A549 (cell line): ENCODE measurements at regions not wholly inside any gene's neighbourhood (a gene's known extent, or its start where the extent isn't known, plus 50 kb on each side); places are given as distances from the start of the nearest gene placed in this dataset.

ENCODE experiments used
- ATAC-seq, 2 experiments: fragments of 200-7000 bp in 1 of 2; fragments of >200 bp in 1 of 2; cut with Nextera tagmentation in 1 of 2; cut with Tn5 transposase in 1 of 2; 3 replicates each; pipeline versions ENCODE4 v1.8.0 to v1.9.1; 2018 to 2020; ENCODE audit warnings: mild to moderate bottlenecking in 1 of 2, moderate library complexity in 1 of 2
- CTCF ChIA-PET: fragments of 300-600 bp; sonication (Branson Sonifier 250); formaldehyde crosslinking; extraction: SDS; loops from one replicate; lab custom pipeline; 2021; ENCODE audit warnings: antibody characterized with exemption, inconsistent platforms; lab: Yijun Ruan, JAX
- POLR2A ChIA-PET: fragments of 350-600 bp; formaldehyde crosslinking; extraction: SDS; loops from one replicate; lab custom pipeline; 2021; ENCODE audit warnings: antibody characterized with exemption, inconsistent platforms; lab: Yijun Ruan, JAX
- DNase-seq, 2 experiments: peaks; one replicate each; pipeline versions ENCODE4 v3.0.0 to v3.0.0-alpha.2; 2011 to 2016; ENCODE audit warnings: low read depth in 1 of 2, low spot score in 1 of 2
- FAIRE-seq: peaks from 2 replicates; lab custom pipeline; 2011; peaks lifted over from hg19 to GRCh38; lab: Jason Lieb, UNC
- H3K27ac ChIP-seq, 2 experiments: fragments of >200 bp; sonication (Bioruptor Twin); formaldehyde crosslinking; 3 replicates each; pipeline ENCODE4 v1.5.1; 2016 to 2017
- H3K4me1 ChIP-seq: fragments of >200 bp; sonication (Bioruptor Twin); formaldehyde crosslinking; 3 replicates; pipeline ENCODE4 v1.6.1; 2016
- H3K4me2 ChIP-seq: fragments of >200 bp; sonication (Bioruptor Twin); formaldehyde crosslinking; 3 replicates; pipeline ENCODE4 v1.6.1; 2016
- H3K4me3 ChIP-seq: fragments of >200 bp; sonication (Bioruptor Twin); formaldehyde crosslinking; 3 replicates; pipeline ENCODE4 v1.5.1; 2016
- H3K9me3 ChIP-seq: fragments of >200 bp; sonication (Bioruptor Twin); formaldehyde crosslinking; 3 replicates; pipeline ENCODE4 v1.6.1; 2016
- CHD4 ChIP-seq: fragments of 200-600 bp; sonication (generic); IDR thresholded peaks from 2 replicates; pipeline ENCODE4 v1.6.1; 2016; ENCODE audit warnings: antibody characterized with exemption, mild to moderate bottlenecking, borderline replicate concordance
- E2F6 ChIP-seq: IDR thresholded peaks from 2 replicates; pipeline ENCODE4 v1.6.1; 2012; ENCODE audit warnings: low read depth, borderline replicate concordance
- FOSB ChIP-seq: fragments of 250-450 bp; sonication (Bioruptor Pico); IDR thresholded peaks from 2 replicates; pipeline ENCODE4 v1.5.0; 2020; ENCODE audit warnings: mild to moderate bottlenecking, moderate library complexity
- FOSL2 ChIP-seq, 2 experiments: fragments of 450-650 bp in 1 of 2; fragments of >200 bp in 1 of 2; sonication (Bioruptor Twin) in 1 of 2; formaldehyde crosslinking; IDR thresholded peaks; 2 replicates each; pipeline versions ENCODE4 v1.5.0 to v1.6.1; 2016 to 2020; ENCODE audit warnings: mild to moderate bottlenecking in 1 of 2, moderate library complexity in 1 of 2
- FOXS1 ChIP-seq: fragments of 250-450 bp; sonication (Bioruptor Pico); IDR thresholded peaks from 2 replicates; pipeline ENCODE4 v1.5.0; 2020; ENCODE audit warnings: mild to moderate bottlenecking, moderate library complexity
- HDAC2 ChIP-seq: fragments of 200-600 bp; sonication (generic); IDR thresholded peaks from 2 replicates; pipeline ENCODE4 v1.6.1; 2016
- HEYL ChIP-seq: fragments of 250-450 bp; sonication (Bioruptor Pico); IDR thresholded peaks from 2 replicates; pipeline ENCODE4 v1.8.0; 2021; ENCODE audit warnings: mild to moderate bottlenecking, moderate library complexity
- HOXA7 ChIP-seq: fragments of 250-450 bp; sonication (Bioruptor Pico); IDR thresholded peaks from 2 replicates; pipeline ENCODE4 v1.5.0; 2020; ENCODE audit warnings: mild to moderate bottlenecking, moderate library complexity
- HOXB13 ChIP-seq: fragments of 250-450 bp; sonication (Bioruptor Pico); IDR thresholded peaks from 2 replicates; pipeline ENCODE4 v1.5.0; 2020; ENCODE audit warnings: low read depth, mild to moderate bottlenecking, moderate library complexity
- KDM1A ChIP-seq: fragments of 200-600 bp; sonication (generic); IDR thresholded peaks from 2 replicates; pipeline ENCODE4 v1.6.1; 2016; ENCODE audit warnings: low read depth, mild to moderate bottlenecking
- NPAS2 ChIP-seq: fragments of 250-450 bp; sonication (Bioruptor Pico); IDR thresholded peaks from 2 replicates; pipeline ENCODE4 v1.8.0; 2022; ENCODE audit warnings: mild to moderate bottlenecking, moderate library complexity, borderline replicate concordance
- PHF8 ChIP-seq: fragments of 200-600 bp; sonication (generic); IDR thresholded peaks from 2 replicates; pipeline ENCODE4 v1.6.1; 2016; ENCODE audit warnings: low read depth, mild to moderate bottlenecking, antibody characterized with exemption, moderate library complexity, borderline replicate concordance
- POLR2A ChIP-seq: IDR thresholded peaks from 2 replicates; pipeline ENCODE4 v1.6.1; 2012; ENCODE audit warnings: mild to moderate bottlenecking, low read length
- POLR2AphosphoS2 ChIP-seq: conservative IDR thresholded peaks from 2 replicates; pipeline ENCODE4 v1.6.1; 2012; ENCODE audit warnings: low read length, improper control_type of control experiment, inconsistent platforms
- RARB ChIP-seq: fragments of 250-450 bp; sonication (Bioruptor Pico); IDR thresholded peaks from 2 replicates; pipeline ENCODE4 v1.8.0; 2021; ENCODE audit warnings: mild to moderate bottlenecking, moderate library complexity
- RCOR1 ChIP-seq: fragments of 150-350 bp; IDR thresholded peaks from 2 replicates; pipeline ENCODE4 v1.6.1; 2014; ENCODE audit warnings: antibody characterized with exemption, low read length, low read depth
- RFX5 ChIP-seq: fragments of 450-650 bp; IDR thresholded peaks from 2 replicates; pipeline ENCODE4 v1.7.1; 2014; ENCODE audit warnings: antibody characterized with exemption, mild to moderate bottlenecking, moderate library complexity
- RNF2 ChIP-seq: fragments of 200-600 bp; sonication (generic); IDR thresholded peaks from 2 replicates; pipeline ENCODE4 v1.6.1; 2016; ENCODE audit warnings: low read depth, mild to moderate bottlenecking, antibody characterized with exemption, moderate library complexity, borderline replicate concordance
- TFCP2L1 ChIP-seq: fragments of 250-450 bp; sonication (Bioruptor Pico); IDR thresholded peaks from 2 replicates; pipeline ENCODE4 v1.5.0; 2021; ENCODE audit warnings: mild to moderate bottlenecking
- USF2 ChIP-seq: fragments of 450-650 bp; IDR thresholded peaks from 2 replicates; pipeline ENCODE4 v1.6.1; 2014; ENCODE audit warnings: antibody characterized with exemption
- ZSCAN20 ChIP-seq: fragments of 250-450 bp; sonication (Bioruptor Pico); IDR thresholded peaks from 2 replicates; pipeline ENCODE4 v1.8.0; 2022; ENCODE audit warnings: mild to moderate bottlenecking, moderate library complexity
- WGBS: methylation state at CpG from one replicate; pipeline ENCODE4 v1.1.6; 2017; ENCODE audit errors: missing lambda C conversion rate; 5-methylcytosine and 5-hydroxymethylcytosine counted together
- TF ChIP-seq, protein P1 (sequence below): fragments of 200-600 bp; sonication (generic); IDR thresholded peaks from 2 replicates; pipeline ENCODE4 v1.6.1; 2016; ENCODE audit warnings: antibody characterized with exemption, mild to moderate bottlenecking, moderate library complexity
- TF ChIP-seq, protein P2 (sequence below): fragments of 250-450 bp; sonication (Bioruptor Pico); IDR thresholded peaks from 2 replicates; pipeline ENCODE4 v1.5.0; 2021; ENCODE audit warnings: mild to moderate bottlenecking, moderate library complexity, borderline replicate concordance

DNA sequence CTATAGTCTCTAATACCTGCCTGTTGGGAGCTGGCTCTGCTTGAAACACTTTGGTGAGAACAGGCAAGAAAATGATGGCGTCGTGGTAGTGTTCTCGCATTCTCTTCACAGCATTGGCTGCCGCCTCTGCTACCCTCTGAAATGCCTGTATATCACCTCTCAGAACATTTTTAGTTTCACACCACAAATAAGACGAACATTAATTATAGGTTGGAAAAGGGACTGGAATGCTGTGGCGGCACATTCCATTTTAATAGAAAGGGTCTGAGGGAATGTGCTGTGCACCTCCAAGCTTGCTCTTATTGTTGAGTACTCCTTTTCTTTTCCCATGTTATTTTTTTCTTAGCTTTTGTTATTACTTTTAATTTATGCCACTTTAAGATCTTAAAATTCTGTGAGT is 134.6 kb upstream of the HMHB1 start:
- ChIA-PET POLR2A (no interaction called here), CTCF (interaction anchor here (0.9 to 1.1 kb wide), 2 partner anchors 32 to 148 kb away, joined by 3 read pairs; no protein-coding TSS in a partner anchor)

DNA sequence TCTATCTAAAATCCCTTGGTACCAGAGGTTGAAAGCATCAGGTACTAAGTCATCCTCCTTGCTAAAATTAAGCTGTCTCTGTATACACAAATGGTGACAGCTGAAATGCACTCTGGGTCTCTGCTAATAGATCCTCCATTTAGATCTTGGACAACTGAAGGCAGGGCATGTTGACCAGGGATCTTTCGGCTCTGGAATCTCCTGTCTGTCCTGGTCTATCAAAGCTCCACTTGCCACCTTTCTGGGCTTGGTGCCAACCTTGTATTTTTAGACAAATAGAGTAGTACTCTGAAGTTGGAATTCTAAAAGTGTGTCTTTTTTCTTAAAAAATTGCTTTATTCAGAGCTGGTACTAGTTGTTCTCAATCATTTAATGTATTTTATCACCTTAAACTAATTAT is 135.2 kb upstream of the HMHB1 start:
- Histone ChIP-seq H3K4me2 (0 out of 3 replicates have a peak overlapping the region, but pooled peaks have one; percentile 16), H3K9me3 (no peaks in the 10 kb centered on the region), H3K4me3 (no peak overlapping the region), H3K4me1 (peaks cover 74% of the 10 kb centered on the region), H3K27ac (0 out of 6 replicates have a peak overlapping the region, but pooled peaks of 1 of the 2 experiments have one; percentile 13)
- POLR2A ChIA-PET: no interaction called here
- ATAC-seq: no peak
- CTCF ChIA-PET: interaction anchor here (0.9 to 1.1 kb wide), 2 partner anchors 32 to 148 kb away, joined by 3 read pairs; no protein-coding TSS in a partner anchor
- FAIRE-seq: no peak
- TF ChIP-seq HOXA7 (CRISPR knock-in tag) (no peak), E2F6 (no peak), PHF8 (no peak), CHD4 (no peak)
- TF ChIP-seq, protein P1, sequence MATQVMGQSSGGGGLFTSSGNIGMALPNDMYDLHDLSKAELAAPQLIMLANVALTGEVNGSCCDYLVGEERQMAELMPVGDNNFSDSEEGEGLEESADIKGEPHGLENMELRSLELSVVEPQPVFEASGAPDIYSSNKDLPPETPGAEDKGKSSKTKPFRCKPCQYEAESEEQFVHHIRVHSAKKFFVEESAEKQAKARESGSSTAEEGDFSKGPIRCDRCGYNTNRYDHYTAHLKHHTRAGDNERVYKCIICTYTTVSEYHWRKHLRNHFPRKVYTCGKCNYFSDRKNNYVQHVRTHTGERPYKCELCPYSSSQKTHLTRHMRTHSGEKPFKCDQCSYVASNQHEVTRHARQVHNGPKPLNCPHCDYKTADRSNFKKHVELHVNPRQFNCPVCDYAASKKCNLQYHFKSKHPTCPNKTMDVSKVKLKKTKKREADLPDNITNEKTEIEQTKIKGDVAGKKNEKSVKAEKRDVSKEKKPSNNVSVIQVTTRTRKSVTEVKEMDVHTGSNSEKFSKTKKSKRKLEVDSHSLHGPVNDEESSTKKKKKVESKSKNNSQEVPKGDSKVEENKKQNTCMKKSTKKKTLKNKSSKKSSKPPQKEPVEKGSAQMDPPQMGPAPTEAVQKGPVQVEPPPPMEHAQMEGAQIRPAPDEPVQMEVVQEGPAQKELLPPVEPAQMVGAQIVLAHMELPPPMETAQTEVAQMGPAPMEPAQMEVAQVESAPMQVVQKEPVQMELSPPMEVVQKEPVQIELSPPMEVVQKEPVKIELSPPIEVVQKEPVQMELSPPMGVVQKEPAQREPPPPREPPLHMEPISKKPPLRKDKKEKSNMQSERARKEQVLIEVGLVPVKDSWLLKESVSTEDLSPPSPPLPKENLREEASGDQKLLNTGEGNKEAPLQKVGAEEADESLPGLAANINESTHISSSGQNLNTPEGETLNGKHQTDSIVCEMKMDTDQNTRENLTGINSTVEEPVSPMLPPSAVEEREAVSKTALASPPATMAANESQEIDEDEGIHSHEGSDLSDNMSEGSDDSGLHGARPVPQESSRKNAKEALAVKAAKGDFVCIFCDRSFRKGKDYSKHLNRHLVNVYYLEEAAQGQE: no peak
- WGBS: 76% methylated on average over 1 of the region's 1 CpG
- no peak for DNase-seq

More for the DNA sequence above, 134.6 kb upstream of the HMHB1 start:
- no peak overlapping the region for H3K4me3 ChIP-seq
- FAIRE-seq: no peak
- DNase-seq: no peak
- 0 out of 3 replicates have a peak overlapping the region, but pooled peaks have one; percentile 16 for H3K4me2 ChIP-seq
- no peak for TF ChIP-seq RFX5
- TF ChIP-seq FOSL2 (IDR thresholded peaks at IDR 0.05): no peak
- no peak for TF ChIP-seq FOSL2 (CRISPR knock-in tag; IDR thresholded peaks at IDR 0.05)
- no peak for TF ChIP-seq RARB (CRISPR knock-in tag)
- no peak for TF ChIP-seq FOXS1 (CRISPR knock-in tag)
- no peaks in the 10 kb centered on the region for H3K9me3 ChIP-seq
- H3K4me1 ChIP-seq: peaks cover 74% of the 10 kb centered on the region
- H3K27ac ChIP-seq: 0 out of 6 replicates have a peak overlapping the region, but pooled peaks of 1 of the 2 experiments have one; percentile 21
- WGBS: 97% methylated on average over 6 of the region's 6 CpGs
- ATAC-seq: no peak

- ChIA-PET CTCF (interaction anchor here (1.2 to 1.7 kb wide), 2 partner anchors 10 to 11 kb away, joined by 5 to 9 read pairs; no protein-coding TSS in a partner anchor), POLR2A (no interaction called here)
- Histone ChIP-seq H3K4me3 (no peak overlapping the region), H3K4me2 (peak overlapping the region; percentile 73), H3K9me3 (peaks cover 6% of the 10 kb centered on the region; the same call in 1 of the 3 replicates), H3K27ac (peak overlapping the region; percentile 71 to 74), H3K4me1 (peaks cover 54% of the 10 kb centered on the region)
- FAIRE-seq: no peak
- peak in 1 of 2 experiments; percentile 33 for DNase-seq
- 10% methylated on average over 2 of the region's 2 CpGs for WGBS
- TF ChIP-seq POLR2A: no peak
- TF ChIP-seq RARB (CRISPR knock-in tag): no peak
- no peak for TF ChIP-seq RCOR1
- TF ChIP-seq, protein P1: no peak
- no peak for TF ChIP-seq POLR2AphosphoS2
- no peak for TF ChIP-seq USF2
- no peak for TF ChIP-seq NPAS2
- TF ChIP-seq ZSCAN20 (CRISPR knock-in tag): no peak
- no peak for TF ChIP-seq HDAC2
- TF ChIP-seq RNF2: no peak
- TF ChIP-seq TFCP2L1 (CRISPR knock-in tag): no peak
- TF ChIP-seq HEYL: no peak
- no peak for TF ChIP-seq FOSB
- no peak for TF ChIP-seq HOXB13 (CRISPR knock-in tag)
- TF ChIP-seq, protein P2, sequence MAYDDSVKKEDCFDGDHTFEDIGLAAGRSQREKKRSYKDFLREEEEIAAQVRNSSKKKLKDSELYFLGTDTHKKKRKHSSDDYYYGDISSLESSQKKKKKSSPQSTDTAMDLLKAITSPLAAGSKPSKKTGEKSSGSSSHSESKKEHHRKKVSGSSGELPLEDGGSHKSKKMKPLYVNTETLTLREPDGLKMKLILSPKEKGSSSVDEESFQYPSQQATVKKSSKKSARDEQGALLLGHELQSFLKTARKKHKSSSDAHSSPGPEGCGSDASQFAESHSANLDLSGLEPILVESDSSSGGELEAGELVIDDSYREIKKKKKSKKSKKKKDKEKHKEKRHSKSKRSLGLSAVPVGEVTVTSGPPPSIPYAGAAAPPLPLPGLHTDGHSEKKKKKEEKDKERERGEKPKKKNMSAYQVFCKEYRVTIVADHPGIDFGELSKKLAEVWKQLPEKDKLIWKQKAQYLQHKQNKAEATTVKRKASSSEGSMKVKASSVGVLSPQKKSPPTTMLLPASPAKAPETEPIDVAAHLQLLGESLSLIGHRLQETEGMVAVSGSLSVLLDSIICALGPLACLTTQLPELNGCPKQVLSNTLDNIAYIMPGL: no peak
- no peak for TF ChIP-seq KDM1A
- peak; percentile 66 to 78 for ATAC-seq
Measured at GRCh38 chr5:143674469-143674786, 137.5 kb upstream of the HMHB1 start.
